GM12891 (cell line): ENCODE measurements at regions not wholly inside any gene's neighbourhood (a gene's known extent, or its start where the extent isn't known, plus 50 kb on each side); places are given as distances from the start of the nearest gene placed in this dataset.

Experiments
- POLR2A ChIP-seq: IDR thresholded peaks from 2 replicates; pipeline ENCODE4 v1.6.1; 2011; ENCODE audit warnings: low read depth, low read length, control low read depth
- POLR2AphosphoS5 ChIP-seq: IDR thresholded peaks from 2 replicates; pipeline ENCODE4 v1.6.1; 2011; ENCODE audit warnings: low read depth, low read length, control low read depth

DNA sequence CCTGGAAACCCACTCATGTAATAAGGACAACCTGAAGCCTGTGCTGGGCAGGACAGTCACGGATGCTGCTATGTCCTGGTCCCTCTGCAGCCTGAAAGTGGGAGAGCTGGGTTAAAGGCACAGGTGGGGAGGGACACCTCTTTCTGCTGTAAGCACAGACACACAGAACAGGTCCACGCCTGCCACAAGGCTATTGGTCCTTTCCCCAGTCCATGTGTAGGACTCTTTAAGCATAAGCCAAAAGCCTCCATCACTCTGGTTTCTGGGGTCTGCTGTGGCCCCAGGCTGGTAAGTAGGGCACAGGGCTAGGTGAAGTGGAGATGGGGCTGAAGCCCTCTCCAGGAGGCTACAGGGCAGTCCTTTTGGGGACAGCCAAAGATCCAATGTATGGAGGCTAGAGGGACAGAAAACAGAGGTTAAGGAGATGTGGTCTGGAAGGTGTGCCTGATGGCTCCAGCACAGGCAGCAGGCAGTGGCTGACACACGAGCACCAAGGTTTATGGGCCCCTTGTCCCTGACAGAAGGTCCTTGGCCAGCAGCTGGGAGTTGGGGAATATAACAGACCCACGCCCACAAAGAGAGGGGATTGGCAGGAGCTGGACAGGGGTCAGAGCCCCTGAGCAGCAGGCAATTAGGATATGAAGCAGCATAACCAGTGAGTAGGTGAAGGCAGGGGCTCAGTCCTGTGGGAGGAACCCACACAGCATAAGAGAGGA, 203.6 kb upstream of the MVB12B start:
- no peak for TF ChIP-seq POLR2A
- TF ChIP-seq POLR2AphosphoS5 = no peak
